ENCODE measurements at regions not wholly inside any gene's neighbourhood (a gene's known extent, or its start where the extent isn't known, plus 50 kb on each side); places are given as distances from the start of the nearest gene placed in this dataset.

GRCh38 chr21:15343066-15343465 is 278.3 kb upstream of the NRIP1 start:
- TF ChIP-seq CTCF (IDR thresholded peaks at IDR 0.05), result no peak
- no peak for TF ChIP-seq EZH2 (IDR thresholded peaks at IDR 0.05)

Data from neural progenitor cell (in vitro differentiated cells).